GM19035 (cell line): ENCODE measurements at regions not wholly inside any gene's neighbourhood (a gene's known extent, or its start where the extent isn't known, plus 50 kb on each side); places are given as distances from the start of the nearest gene placed in this dataset.

ENCODE experiments used
- ATAC-seq: cut with Tn5 transposase; IDR thresholded peaks from one replicate; pipeline ENCODE4 v1.9.1; 2021; ENCODE audit not compliant: unreplicated experiment

DNA sequence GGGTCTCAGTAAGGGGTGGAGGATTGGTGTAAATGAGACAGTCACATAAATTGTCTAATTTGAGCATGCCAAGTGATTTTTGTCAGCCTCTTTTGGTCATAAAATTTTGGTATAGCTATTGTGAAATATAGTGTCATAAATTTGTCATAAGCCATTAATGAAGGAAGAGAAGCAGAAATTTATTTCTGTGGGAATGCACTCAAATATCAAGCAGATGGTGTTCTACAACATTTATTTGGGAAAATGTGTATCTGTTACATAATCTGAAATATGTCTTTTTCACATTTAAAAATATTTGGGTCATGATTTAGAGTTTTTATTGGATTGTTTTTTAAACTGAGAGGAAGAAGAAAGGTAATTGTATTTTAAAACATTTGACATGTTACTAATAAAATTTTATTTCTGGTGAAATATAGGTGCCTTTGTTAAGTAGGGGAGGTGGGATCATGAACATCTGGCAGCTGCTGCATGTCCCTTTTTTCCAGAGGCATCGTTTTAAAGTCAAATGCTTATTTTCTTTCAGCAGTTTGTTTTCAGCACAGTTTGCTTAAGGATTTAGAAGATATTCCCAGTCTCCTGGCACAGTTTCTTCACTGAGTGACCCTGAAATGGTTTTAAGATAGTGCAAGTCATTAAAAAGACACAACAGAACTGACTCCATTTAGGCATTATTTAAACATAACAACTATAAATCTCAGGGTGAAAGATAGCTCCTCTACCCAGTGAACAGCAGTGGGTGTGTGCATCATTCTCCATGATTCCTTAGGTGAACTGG, 371.7 kb downstream of the SNAPC1 start:
- no peak for ATAC-seq

DNA sequence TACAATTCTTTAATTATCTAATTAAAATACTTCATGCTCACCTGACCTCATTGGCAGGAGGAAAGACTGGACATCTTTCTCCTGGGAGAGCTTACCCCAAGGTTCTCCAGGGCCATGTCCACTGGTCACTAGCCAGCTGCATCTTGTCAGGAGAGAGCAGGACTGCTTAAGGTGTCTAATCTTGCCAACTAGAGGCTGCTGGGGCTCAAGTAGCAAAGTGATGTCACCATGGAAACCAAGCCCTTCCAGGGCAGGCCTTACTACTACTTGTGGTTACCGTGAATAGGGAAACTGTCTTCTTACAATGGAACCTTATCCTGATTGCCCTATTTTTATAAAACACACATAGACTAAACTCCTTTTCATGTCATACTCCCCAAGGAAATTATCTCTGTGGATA, 376.4 kb downstream of the SNAPC1 start:
- ATAC-seq: no peak

DNA sequence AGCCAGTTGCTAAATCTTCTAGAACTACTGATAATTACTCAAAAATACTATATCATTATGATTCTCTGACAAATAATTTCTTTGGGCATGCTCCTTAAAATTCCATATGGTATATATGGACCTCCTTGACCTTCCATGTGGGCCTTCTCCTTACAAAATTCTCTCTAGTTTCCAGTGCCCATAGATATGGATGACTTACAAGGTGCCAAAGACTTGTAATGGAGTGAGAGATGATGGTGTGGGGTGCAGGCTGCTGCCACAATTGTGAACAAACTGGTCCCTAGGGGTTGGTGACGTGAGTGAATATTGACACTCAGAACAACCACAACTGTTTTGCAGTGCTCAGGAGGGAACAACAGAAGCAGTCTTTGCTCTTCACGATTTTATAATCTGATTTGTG, 378.9 kb downstream of the SNAPC1 start:
- no peak for ATAC-seq

DNA sequence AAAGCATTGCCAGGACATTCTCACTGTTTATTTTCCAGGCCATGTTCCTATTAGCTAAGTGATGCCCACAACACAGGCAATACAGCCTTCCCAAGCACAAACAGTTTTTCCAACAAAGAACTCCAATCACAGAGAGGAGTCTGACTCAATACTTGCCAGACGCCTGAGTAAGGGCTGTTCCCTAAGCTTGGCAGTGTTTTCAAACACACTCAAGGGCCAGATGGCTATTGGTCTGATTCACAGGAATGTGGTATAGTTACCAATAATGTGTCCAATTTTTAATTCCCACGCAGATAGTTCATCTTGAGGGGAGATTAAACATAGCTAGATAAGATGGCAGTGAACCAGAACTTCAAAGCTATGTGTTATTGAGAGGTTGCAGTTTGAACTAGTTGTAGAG, 381.0 kb downstream of the SNAPC1 start:
- ATAC-seq: no peak

DNA sequence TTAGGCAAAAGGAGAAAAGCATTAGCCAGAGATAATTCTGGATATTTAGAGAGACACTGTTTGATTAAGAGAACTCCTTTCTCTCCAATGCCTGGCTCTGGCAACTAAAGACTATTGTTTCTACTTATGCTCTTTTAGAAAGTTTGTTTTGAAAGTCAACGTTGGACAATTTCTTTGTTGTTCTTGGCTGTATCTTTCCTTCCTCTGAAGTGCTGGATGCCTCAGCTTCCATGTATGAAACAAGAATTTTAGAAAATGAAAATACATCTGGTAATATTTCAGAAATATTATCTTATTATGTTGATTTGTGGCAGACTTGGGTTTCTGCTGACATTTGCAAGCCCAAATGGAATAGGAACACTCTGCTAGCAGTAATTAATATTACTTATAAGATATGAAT, 382.6 kb downstream of the SNAPC1 start:
- ATAC-seq: no peak

DNA sequence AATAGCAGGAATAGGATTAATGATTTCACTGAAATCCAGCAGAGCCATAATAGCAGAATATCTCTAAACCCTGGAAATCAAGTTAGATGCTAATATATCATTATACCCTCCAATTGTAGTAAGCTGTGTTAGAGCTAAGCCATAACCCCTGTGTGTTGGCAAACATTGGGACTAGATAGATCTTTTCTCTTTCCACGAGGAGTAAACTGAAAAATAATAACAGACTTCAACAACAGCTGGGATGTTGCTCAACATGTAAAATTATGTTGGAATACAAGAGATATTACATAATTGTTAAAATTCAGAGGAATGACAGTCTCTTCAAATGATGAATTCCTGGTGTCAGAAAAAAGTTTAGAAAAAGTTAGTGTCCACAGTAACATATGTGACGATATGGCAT, 383.8 kb downstream of the SNAPC1 start:
- ATAC-seq: no peak

DNA sequence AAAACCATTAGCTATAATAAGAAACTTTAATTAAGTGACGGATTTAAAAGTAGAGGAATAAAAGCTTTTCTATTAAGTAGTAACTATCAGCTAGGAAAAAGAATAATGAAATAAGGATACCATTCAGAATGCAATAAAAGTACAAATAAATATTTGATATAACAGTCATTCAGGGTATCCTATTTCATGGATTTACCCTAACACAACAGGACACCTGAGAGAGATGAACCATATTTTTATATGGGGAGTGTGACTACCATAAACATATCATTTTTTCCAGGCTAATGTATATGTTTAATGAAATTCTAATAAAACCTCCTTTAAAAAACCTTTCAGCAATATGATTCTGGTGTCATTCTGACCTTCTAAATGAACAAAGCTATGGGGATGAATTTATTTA, 393.8 kb downstream of the SNAPC1 start:
- no peak for ATAC-seq

DNA sequence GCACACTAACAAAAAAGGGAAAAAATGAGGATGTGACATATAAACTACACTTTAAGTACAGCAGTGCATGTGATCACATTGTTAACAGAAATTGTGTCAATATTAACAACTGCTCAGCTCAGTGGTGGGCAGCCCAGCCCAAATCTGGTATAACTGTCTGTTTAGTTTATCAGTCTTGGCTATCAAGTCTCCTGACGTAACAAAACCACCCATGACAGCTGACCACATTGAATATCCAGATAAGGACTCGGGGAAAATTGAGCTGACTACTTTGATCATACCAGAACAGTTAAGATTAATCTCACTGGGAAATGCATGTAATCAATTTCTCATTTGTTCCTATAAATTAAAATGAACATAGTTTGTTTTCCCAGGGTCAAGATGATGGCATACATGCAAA, 396.6 kb downstream of the SNAPC1 start:
- ATAC-seq: no peak

DNA sequence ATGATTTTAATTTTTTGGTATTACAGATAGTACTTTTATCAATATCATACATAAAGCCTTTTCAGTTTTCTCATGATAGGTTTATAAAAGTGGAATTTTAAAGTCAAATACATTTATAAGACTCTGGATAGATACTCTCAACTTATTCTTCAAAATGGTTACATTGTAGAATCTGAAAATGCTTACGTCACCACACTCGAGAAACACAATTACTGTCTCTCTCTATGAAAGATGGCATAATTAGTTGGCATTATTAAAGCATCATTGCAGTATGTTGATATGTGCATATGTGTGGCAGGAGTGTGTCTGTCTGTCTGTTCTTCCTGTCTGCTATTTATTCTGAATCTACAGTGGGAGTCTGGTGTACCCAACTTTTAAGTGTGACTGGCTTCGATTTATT, 397.1 kb downstream of the SNAPC1 start:
- ATAC-seq: no peak

DNA sequence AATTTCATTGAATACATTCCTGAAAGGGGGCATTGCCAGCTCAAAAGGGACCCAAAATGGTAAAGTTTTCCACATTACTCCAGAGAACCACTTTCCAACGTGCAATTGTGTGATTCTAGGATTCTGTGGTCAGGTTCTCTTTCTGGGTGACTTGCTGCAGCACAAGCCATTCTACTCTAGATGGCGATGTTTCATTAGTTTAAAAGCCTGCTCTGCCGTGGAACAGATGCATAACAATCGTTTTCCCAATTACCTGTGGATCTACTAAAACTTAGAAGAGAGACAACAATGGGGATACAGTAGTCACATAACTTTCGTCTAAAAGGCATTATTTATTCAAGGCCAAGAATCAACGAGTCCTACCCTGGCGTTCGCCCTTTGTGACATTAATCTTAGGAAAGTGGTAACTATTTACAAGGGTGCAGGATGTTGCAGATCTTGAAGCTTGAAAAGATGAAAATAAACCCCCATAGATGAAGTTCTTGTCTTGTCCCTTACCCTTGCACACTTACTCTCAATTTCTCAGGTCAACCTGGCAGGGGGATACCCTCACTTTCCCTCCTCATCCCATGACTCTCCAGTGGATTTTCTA, 400.9 kb downstream of the SNAPC1 start:
- no peak for ATAC-seq

DNA sequence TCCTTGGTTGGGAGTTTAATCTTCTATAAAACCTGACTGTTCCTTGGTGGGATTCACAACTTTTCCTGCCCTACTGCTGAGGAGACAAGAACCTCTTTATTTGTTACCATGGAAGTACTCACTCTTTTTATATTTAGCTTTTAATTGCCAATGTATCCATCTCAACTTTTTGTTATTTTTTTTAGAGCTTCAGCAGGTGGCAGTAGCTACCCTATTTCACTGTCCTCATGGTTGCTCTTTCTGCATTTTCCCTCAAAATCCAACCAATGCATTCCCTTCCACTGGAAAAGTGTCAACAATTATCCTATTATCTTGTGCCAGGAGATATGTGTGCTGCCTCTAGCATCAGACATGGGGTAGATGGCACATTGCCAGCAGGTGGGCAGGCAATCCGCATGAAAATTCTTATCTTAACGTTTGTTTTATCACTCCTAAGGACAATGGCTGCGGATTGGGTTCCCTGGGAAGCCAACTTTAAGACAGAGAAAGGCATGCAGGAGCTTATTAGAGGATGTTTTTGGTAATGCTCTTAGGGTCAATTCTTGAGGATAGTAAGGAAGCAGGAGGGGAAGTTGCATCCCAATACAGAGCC, 406.4 kb downstream of the SNAPC1 start:
- no peak for ATAC-seq

DNA sequence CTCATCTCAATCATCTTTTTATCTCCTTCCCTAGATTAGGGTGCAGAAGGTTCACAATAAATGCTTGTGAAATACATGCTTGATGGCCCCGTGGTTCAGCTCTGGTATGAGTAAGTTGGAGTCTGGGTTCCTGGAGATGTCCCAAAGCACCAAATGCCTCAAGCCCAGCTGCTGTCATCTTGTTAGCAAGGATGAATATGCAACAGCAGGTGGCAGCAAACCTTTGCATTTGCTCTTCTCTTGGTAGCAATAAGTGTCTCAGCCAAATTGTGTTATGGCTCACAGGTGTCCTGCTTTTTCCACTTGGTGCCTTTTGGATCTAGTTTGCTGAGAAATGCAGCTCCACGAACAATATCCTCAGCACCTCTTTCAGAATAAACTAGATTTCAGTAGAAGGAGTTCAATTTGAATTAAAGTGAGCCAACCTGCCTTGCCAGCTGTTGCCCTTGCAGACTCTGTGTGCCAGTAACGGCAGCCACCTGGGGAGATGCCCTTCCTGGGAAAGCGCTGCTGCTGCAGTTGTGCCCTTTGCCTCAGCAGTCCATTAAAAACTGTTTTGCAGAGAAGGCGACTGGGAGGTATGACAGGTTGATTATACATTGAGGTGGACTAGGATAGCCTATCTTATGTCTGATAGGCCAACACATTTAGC, 417.3 kb downstream of the SNAPC1 start:
- ATAC-seq: no peak

DNA sequence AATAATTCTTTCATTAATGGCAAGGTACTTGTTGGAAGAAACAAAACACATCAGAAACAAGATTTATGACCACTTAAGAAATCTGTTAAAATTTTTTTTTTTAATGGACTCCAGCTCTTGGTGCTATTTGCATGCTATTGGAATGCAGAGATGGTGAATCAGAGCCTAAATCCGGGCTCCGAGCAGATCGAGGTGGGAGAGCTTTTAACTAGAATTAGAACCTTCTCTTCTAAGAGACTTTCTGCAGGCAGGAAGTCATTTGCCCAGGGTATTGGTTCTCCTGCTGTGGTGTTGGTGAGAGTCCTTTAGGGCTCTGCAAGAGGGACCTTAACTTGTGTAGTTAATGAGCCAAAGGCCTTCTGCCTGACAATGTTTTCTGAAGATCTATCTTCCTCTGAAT, 419.4 kb downstream of the SNAPC1 start:
- no peak for ATAC-seq

DNA sequence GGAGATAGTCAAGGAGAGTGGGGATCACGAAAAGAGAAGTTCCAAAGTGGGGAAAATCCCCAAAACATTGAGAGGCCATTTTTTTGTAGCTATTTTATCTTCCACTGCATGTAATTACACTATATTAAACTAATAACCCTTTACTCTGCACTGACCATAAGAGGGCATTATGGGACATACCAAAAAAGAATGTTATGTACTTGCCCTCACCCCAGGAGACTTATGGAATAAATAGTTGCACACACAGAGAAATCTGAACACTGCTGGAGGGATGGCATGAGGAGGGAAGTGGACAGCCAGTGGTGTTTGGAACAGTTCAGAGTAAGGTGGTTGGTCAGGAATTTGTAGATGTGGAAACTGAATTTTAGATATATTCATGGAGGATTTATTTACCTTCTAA, 422.9 kb downstream of the SNAPC1 start:
- ATAC-seq: no peak

DNA sequence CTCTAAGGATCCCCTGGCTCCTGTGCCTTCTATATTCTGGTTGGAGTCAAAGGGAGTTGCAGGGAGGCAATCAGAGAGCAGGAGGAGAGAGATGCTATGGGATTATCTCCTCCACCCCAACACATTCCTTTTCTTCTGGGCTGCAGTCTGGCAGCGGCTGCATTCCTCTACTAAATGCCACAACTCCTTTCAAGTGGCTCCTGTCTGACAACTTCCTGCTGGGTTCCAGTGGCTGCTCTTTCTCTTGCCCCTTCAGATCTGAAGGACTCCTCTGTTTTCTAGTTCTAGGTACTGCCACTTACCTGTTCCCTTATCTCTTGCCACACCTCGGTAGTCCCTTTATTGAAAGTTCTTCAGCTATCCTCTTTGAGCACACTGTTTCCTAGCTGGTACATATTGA, 425.0 kb downstream of the SNAPC1 start:
- no peak for ATAC-seq

DNA sequence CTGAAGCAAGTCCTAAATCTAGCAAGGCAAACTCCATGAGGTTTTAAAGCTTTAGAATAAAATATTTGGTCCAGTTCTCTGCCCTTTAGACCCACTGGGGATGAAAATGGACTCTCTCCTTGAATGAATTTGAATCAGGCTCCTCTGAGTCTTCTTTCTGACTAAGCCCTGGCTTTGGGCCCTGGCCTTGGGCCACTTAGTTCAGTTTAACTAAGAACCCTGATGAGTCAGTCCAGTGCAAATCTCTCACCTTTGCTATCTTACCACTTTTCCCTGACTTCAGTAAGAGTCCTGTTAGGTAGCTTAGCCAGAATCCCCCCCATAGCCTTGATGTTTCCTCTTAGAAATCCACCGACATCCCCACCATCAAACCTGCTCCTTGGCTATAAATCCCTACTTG, 427.5 kb downstream of the SNAPC1 start:
- no peak for ATAC-seq

DNA sequence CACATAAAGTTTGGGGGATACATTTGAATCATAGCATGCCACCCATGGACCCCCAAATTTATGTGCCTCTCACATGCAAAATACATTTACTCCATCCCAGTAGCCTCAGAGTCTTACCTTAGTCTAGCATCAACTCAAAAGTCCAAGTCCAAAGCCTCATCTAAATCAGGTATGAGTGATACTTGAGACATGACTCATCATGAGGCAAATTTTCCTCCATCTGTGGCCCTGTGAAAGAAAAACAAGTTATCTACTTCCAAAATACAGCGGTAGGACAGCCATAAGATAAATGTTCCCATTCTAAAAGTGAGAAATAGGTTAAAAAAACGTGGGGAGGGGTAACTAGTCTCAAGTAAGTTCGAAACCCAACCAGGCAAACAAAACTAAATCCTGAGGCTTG, 444.2 kb downstream of the SNAPC1 start:
- ATAC-seq: no peak

DNA sequence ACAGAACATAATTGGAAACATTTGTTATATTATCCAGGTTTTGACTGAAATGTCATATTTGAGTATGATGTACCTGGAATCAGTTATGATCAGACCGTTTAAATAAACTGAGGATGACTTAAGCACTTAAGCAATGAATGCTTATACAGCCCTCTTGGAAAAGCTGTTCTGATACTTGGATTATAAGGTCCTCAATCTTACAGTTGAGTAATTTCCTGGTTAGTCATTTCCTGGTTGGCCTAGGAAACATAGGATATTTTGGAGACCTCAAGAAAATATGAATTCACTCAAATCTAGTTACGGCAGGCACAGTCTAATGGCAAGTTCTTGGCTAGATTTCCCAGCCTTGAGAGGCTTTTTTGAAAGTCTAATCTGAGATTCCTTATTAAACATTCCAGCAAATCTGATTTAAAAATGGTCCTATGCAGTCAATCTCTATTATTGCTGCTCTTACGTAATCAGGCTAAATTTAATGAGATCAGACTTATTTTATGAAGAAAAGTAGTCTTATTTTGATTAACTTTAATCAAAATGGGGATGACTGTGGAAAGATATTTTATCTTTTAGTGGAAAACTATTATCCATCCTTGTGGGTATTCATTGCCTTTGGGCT, 447.2 kb downstream of the SNAPC1 start:
- ATAC-seq: no peak

DNA sequence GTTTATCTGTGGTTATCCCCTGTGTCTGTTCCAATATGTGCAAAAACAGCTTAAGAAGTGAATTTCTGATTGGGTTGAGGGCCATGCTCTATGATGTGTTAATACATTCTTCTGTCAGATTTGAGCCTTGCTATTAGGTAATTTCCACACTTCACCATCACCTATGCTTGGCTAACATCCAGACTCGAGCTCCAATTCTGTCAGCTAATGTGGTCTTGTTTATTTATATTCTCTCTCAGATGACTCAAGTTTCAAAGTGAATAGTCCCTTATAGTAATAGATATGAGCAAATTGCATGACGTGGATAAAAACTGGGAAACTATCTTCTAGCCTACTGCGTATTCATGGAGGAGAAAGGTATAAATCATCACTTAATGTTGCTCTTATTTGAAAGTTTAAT, 451.3 kb downstream of the SNAPC1 start:
- ATAC-seq: no peak

DNA sequence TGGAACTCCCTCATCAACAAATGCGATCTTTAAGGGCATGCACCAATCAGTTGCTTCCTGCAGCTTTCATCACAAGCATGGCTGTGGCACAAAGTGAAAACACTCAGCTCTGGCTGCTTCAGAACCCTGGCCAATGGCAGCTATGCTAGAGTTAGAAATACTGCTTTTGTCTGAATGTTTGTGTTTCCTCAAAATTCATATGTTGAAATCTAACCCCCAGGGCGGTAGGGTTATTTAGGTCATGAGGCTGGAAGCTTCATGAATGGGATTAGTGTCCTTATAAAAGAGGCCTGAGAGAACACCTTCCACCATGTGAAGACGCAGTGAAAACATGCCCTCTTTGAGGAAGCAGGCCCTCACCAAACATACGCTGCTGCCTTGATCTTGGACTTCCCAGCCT, 453.9 kb downstream of the SNAPC1 start:
- no peak for ATAC-seq

DNA sequence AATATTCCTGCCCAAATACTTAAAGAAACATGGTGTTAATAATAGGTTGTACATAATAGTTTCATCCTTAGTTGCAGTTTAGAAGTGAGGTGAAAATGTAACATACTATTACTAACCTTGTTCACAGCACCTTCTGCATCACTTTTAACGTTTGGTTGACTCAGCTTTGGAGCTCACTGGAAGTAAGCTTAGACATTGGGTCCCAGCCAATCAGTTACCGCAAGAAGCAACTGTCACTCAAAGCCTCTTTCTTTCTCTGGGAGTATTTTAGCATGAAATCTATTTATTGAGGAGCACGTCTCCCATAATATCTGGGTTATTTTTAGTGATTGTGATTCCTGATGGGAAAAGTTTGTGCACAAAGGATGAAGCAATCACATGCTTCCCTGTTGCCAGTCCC, 472.6 kb downstream of the SNAPC1 start:
- ATAC-seq: no peak

DNA sequence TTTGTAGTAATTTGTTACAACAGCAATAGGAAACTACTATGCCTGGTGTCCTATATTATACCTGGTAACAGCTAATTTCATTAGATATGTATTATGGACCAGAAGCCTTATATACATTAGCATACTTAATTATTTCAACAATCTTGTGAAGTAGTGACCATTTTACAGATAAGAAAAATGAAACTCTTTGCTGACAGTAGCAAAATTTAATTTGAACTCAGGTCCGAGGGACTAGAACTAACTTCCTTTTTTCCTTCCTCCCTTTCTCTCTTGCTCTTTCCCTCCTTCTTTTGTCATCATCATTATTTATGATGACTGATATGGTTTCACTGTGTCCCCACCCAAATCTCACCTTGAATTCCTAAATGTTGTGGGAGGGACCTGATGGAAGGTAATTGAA, 482.0 kb downstream of the SNAPC1 start:
- ATAC-seq: no peak
